EL (cell line): ENCODE measurements at regions not wholly inside any gene's neighbourhood (a gene's known extent, or its start where the extent isn't known, plus 50 kb on each side); places are given as distances from the start of the nearest gene placed in this dataset.

ENCODE experiments used
- DNase-seq: peaks from one replicate; pipeline ENCODE4 v3.0.0-alpha.2; 2016

GRCh38 chr5:165242646-165243045, 1737.2 kb downstream of the MAT2B start:
- no peak for DNase-seq

GRCh38 chr5:165244407-165244806, 1739.0 kb downstream of the MAT2B start:
- no peak for DNase-seq

GRCh38 chr5:165258197-165258771, 1752.9 kb downstream of the MAT2B start:
- DNase-seq: no peak

GRCh38 chr5:165260426-165260825, 1755.0 kb downstream of the MAT2B start:
- no peak for DNase-seq

GRCh38 chr5:165263536-165263935, 1758.1 kb downstream of the MAT2B start:
- no peak for DNase-seq

- no peak for DNase-seq
Observed at GRCh38 chr5:165266939-165267338, 1761.5 kb downstream of the MAT2B start.

- no peak for DNase-seq
Observed at GRCh38 chr5:165272436-165272835, 1767.0 kb downstream of the MAT2B start.

- no peak for DNase-seq
Observed at GRCh38 chr5:165277661-165278060, 1772.2 kb downstream of the MAT2B start.

GRCh38 chr5:165282491-165282890, 1777.1 kb downstream of the MAT2B start:
- no peak for DNase-seq

- no peak for DNase-seq
Observed at GRCh38 chr5:165286692-165287091, 1781.3 kb downstream of the MAT2B start.

- no peak for DNase-seq
Observed at GRCh38 chr5:165290535-165290934, 1785.1 kb downstream of the MAT2B start.

GRCh38 chr5:165296401-165297130, 1791.1 kb downstream of the MAT2B start:
- DNase-seq: no peak

- DNase-seq: no peak
Observed at GRCh38 chr5:165304193-165304827, 1798.9 kb downstream of the MAT2B start.

- no peak for DNase-seq
Observed at GRCh38 chr5:165305596-165305995, 1800.2 kb downstream of the MAT2B start.

GRCh38 chr5:165309446-165309845, 1804.0 kb downstream of the MAT2B start:
- DNase-seq: no peak

GRCh38 chr5:165310031-165310430, 1804.6 kb downstream of the MAT2B start:
- no peak for DNase-seq

- DNase-seq: no peak
Observed at GRCh38 chr5:165321912-165322311, 1816.5 kb downstream of the MAT2B start.

GRCh38 chr5:165325221-165325620, 1819.8 kb downstream of the MAT2B start:
- no peak for DNase-seq

- no peak for DNase-seq
Observed at GRCh38 chr5:165327631-165328030, 1822.2 kb downstream of the MAT2B start.

- no peak for DNase-seq
Observed at GRCh38 chr5:165328846-165329245, 1823.4 kb downstream of the MAT2B start.

GRCh38 chr5:165333623-165334022, 1828.2 kb downstream of the MAT2B start:
- no peak for DNase-seq

GRCh38 chr5:165334201-165334600, 1828.8 kb downstream of the MAT2B start:
- no peak for DNase-seq

- DNase-seq: no peak
Observed at GRCh38 chr5:165349735-165350134, 1844.3 kb downstream of the MAT2B start.

- DNase-seq: no peak
Observed at GRCh38 chr5:165351342-165351741, 1845.9 kb downstream of the MAT2B start.
